ENCODE measurements at regions not wholly inside any gene's neighbourhood (a gene's known extent, or its start where the extent isn't known, plus 50 kb on each side); places are given as distances from the start of the nearest gene placed in this dataset.

DNA sequence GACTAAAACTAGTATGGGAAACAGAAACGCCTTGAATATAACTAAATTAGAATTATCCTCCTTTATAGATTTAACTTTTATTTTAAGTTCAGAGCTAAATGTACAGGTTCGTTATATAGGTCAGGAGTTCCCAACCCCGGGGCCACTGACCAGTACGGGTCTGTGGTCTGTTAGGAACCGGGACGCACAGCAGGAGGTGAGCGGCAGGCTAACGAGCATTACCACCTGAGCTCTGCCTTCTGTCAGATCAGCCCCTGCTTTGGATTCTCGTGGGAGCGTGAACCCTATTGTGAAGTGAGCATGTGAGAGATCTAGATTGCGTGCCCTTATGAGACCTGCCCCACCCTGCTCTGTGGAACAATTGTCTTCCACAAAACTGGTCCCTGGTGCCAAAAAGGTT lies 51.0 kb downstream of the FAT4 start:
- TF ChIP-seq JUND (IDR thresholded peaks at IDR 0.05; ENCODE audit: low read depth), result no peak
- in situ Hi-C loops (cut with HindIII; ENCODE audit: low pct_unique_long_range_greater_than_20kb, low sequenced_read_pairs), result no loop called here
- DNase-seq (ENCODE audit: low read depth in 1 of 2, low spot score in 1 of 2), result no peak

GRCh38 chr4:125368146-125368545 lies 53.4 kb downstream of the FAT4 start:
- DNase-seq (ENCODE audit: low read depth in 1 of 2, low spot score in 1 of 2), result no peak
- no peak for TF ChIP-seq JUND (IDR thresholded peaks at IDR 0.05; ENCODE audit: low read depth)
- in situ Hi-C loops (cut with HindIII; ENCODE audit: low pct_unique_long_range_greater_than_20kb, low sequenced_read_pairs), result no loop called here

GRCh38 chr4:125368671-125369081 lies 53.9 kb downstream of the FAT4 start:
- in situ Hi-C loops (cut with HindIII; ENCODE audit: low pct_unique_long_range_greater_than_20kb, low sequenced_read_pairs), result no loop called here
- DNase-seq (ENCODE audit: low read depth in 1 of 2, low spot score in 1 of 2), result no peak

GRCh38 chr4:125369098-125369497 lies 54.3 kb downstream of the FAT4 start:
- TF ChIP-seq JUND (IDR thresholded peaks at IDR 0.05; ENCODE audit: low read depth), result no peak
- in situ Hi-C loops (cut with HindIII; ENCODE audit: low pct_unique_long_range_greater_than_20kb, low sequenced_read_pairs), result no loop called here
- DNase-seq (ENCODE audit: low read depth in 1 of 2, low spot score in 1 of 2), result no peak

More at GRCh38 chr4:125368671-125369081, 53.9 kb downstream of the FAT4 start:
- no peak for TF ChIP-seq JUND (IDR thresholded peaks at IDR 0.05; ENCODE audit: low read depth)

DNA sequence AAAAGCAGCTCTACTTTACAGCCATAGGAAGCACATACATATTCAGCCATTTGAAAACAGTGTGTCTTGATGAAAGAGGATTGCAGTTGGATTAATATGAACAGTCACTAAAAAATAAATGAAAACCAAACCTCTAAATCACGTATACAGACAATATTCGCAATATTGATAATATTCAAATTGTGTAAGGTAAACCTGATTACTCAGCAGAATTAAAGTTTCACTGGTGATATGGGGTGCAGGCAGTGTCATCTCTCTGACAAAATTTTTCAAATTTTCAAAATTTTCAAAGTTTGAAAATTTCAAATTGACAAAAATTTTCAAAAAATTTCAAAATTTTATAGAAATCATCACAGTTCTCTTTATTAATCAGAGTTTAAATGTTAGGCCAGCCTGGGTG lies 55.7 kb downstream of the FAT4 start:
- no peak for TF ChIP-seq JUND (IDR thresholded peaks at IDR 0.05; ENCODE audit: low read depth)
- DNase-seq (ENCODE audit: low read depth in 1 of 2, low spot score in 1 of 2), result no peak
- in situ Hi-C loops (cut with HindIII; ENCODE audit: low pct_unique_long_range_greater_than_20kb, low sequenced_read_pairs), result no loop called here

DNA sequence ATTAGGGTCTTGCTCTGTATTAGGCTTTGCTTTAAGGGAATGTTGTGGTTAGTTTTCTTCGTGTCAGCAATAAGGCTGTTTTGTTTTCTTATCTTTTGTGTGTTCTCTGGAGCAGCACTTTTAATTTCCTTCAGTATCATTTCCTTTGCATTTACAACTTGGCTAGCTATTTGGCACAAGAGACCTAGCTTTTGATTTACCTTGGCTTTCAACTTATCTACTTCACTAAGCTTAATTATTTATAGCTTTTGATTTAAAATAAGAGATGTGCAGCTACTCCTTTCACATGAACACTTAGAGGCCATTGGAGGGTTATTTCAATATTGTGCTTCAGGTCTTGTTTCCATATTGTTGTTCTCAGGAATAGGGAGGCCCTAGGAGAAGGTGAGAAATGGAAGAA lies 68.2 kb downstream of the FAT4 start:
- DNase-seq (ENCODE audit: low read depth in 1 of 2, low spot score in 1 of 2), result no peak
- TF ChIP-seq JUND (IDR thresholded peaks at IDR 0.05; ENCODE audit: low read depth), result no peak
- in situ Hi-C loops (cut with HindIII; ENCODE audit: low pct_unique_long_range_greater_than_20kb, low sequenced_read_pairs), result no loop called here

- TF ChIP-seq JUND (IDR thresholded peaks at IDR 0.05; ENCODE audit: low read depth), result no peak
- DNase-seq (ENCODE audit: low read depth in 1 of 2, low spot score in 1 of 2), result no peak
- in situ Hi-C loops (cut with HindIII; ENCODE audit: low pct_unique_long_range_greater_than_20kb, low sequenced_read_pairs), result no loop called here
These were observed 73.0 kb downstream of the FAT4 start for GRCh38 chr4:125387770-125388169.

- DNase-seq (ENCODE audit: low read depth in 1 of 2, low spot score in 1 of 2), result no peak
- no peak for TF ChIP-seq JUND (IDR thresholded peaks at IDR 0.05; ENCODE audit: low read depth)
- in situ Hi-C loops (cut with HindIII; ENCODE audit: low pct_unique_long_range_greater_than_20kb, low sequenced_read_pairs), result no loop called here
These were observed 73.9 kb downstream of the FAT4 start for GRCh38 chr4:125388613-125389012.

DNA sequence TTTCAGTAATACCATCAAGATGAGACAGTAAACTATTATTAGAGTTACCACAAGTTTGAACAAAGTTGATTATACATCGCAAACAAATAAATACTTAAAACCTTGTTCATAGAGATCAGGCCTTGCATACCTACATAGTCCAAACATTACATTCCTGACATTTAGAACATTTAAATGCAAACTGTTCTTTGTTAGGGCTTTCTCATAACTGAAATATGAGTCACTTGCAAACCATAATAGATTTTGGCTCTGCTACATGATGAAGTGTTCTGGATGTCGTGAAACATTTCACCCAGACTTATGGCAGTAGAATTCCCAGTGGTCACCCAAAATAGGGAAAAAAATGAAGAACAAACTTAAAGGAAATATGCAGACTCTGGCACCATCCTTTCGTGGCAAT lies 75.0 kb downstream of the FAT4 start:
- in situ Hi-C loops (cut with HindIII; ENCODE audit: low pct_unique_long_range_greater_than_20kb, low sequenced_read_pairs), result no loop called here
- no peak for TF ChIP-seq JUND (IDR thresholded peaks at IDR 0.05; ENCODE audit: low read depth)
- peak in 1 of 2 experiments; percentile 10 for DNase-seq (ENCODE audit: low read depth in 1 of 2, low spot score in 1 of 2)

DNA sequence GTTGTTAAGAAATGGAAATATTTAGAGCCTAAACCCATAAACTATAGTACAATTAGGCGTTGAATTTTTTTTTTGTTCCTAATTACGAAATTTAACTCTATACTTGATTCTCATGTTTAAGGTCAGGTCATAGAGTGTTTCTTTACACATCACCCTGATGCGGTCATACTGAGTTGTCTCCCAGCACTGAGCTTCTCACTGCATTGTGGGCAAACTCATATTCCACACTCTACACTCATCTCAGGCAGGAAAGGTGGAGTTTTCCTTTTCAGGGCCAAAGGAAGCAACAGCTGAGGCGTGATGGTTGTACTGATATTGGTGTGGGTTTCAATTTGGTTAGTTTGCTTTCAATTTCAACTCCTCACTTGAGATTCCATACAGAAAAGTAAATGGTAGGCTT lies 75.4 kb downstream of the FAT4 start:
- in situ Hi-C loops (cut with HindIII; ENCODE audit: low pct_unique_long_range_greater_than_20kb, low sequenced_read_pairs), result no loop called here
- no peak for DNase-seq (ENCODE audit: low read depth in 1 of 2, low spot score in 1 of 2)

GRCh38 chr4:125390727-125391126 lies 76.0 kb downstream of the FAT4 start:
- in situ Hi-C loops (cut with HindIII; ENCODE audit: low pct_unique_long_range_greater_than_20kb, low sequenced_read_pairs), result no loop called here

More for the DNA sequence above, 75.4 kb downstream of the FAT4 start:
- TF ChIP-seq JUND (IDR thresholded peaks at IDR 0.05; ENCODE audit: low read depth), result no peak

GRCh38 chr4:125392694-125393093 lies 77.9 kb downstream of the FAT4 start:
- no peak for DNase-seq (ENCODE audit: low read depth in 1 of 2, low spot score in 1 of 2)
- in situ Hi-C loops (cut with HindIII; ENCODE audit: low pct_unique_long_range_greater_than_20kb, low sequenced_read_pairs), result no loop called here
- no peak for TF ChIP-seq JUND (IDR thresholded peaks at IDR 0.05; ENCODE audit: low read depth)

More at GRCh38 chr4:125390727-125391126, 76.0 kb downstream of the FAT4 start:
- DNase-seq (ENCODE audit: low read depth in 1 of 2, low spot score in 1 of 2), result no peak
- no peak for TF ChIP-seq JUND (IDR thresholded peaks at IDR 0.05; ENCODE audit: low read depth)

DNA sequence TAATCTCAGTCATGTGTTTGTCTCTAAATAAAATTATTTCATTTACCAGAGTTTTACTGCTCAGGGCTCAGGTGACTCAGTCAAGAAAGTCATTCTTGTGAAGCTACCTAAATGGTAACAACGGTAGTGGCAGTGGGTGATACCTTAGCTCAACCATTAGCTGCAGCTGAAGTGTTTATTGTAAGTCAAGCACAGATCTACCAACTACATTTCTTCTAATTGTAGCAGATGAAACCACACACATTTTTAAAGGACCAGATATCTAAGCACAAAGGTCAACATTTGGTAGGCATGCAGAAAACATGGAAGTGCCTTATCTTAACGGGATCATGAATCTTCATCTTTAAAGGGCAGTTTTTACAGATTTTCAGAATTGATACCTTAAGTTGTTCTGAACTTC lies 79.1 kb downstream of the FAT4 start:
- DNase-seq (ENCODE audit: low read depth in 1 of 2, low spot score in 1 of 2), result no peak
- no peak for TF ChIP-seq JUND (IDR thresholded peaks at IDR 0.05; ENCODE audit: low read depth)
- in situ Hi-C loops (cut with HindIII; ENCODE audit: low pct_unique_long_range_greater_than_20kb, low sequenced_read_pairs), result no loop called here

GRCh38 chr4:125397226-125397625 lies 82.5 kb downstream of the FAT4 start:
- in situ Hi-C loops (cut with HindIII; ENCODE audit: low pct_unique_long_range_greater_than_20kb, low sequenced_read_pairs), result no loop called here
- DNase-seq (ENCODE audit: low read depth in 1 of 2, low spot score in 1 of 2), result no peak
- no peak for TF ChIP-seq JUND (IDR thresholded peaks at IDR 0.05; ENCODE audit: low read depth)
